BLaER1 (cell line): ENCODE measurements at regions not wholly inside any gene's neighbourhood (a gene's known extent, or its start where the extent isn't known, plus 50 kb on each side); places are given as distances from the start of the nearest gene placed in this dataset.

Experiments
- H3K27ac ChIP-seq: shearing (Covaris generic); formaldehyde crosslinking; 2 replicates; pipeline ENCODE4 v1.8.1; 2022
- H3K27me3 ChIP-seq: shearing (Covaris generic); formaldehyde crosslinking; 2 replicates; pipeline ENCODE4 v1.8.1; 2022
- H3K36me3 ChIP-seq: shearing (Covaris generic); formaldehyde crosslinking; 2 replicates; pipeline ENCODE4 v1.8.1; 2022
- H3K4me1 ChIP-seq: shearing (Covaris generic); formaldehyde crosslinking; 2 replicates; pipeline ENCODE4 v1.8.1; 2022
- H3K4me2 ChIP-seq: shearing (Covaris generic); formaldehyde crosslinking; 2 replicates; pipeline ENCODE4 v1.8.1; 2022
- H3K4me3 ChIP-seq: shearing (Covaris generic); formaldehyde crosslinking; 2 replicates; pipeline ENCODE4 v1.8.1; 2022
- H3K9ac ChIP-seq: shearing (Covaris generic); formaldehyde crosslinking; 2 replicates; pipeline ENCODE4 v1.8.1; 2022
- H3K9me3 ChIP-seq: shearing (Covaris generic); formaldehyde crosslinking; 2 replicates; pipeline ENCODE4 v1.8.1; 2022
- H4K20me1 ChIP-seq: shearing (Covaris generic); formaldehyde crosslinking; 2 replicates; pipeline ENCODE4 v1.8.1; 2022
- Cebpa-rat ChIP-seq: shearing (Covaris generic); IDR thresholded peaks from 2 replicates; pipeline ENCODE4 v1.8.1; 2022

DNA sequence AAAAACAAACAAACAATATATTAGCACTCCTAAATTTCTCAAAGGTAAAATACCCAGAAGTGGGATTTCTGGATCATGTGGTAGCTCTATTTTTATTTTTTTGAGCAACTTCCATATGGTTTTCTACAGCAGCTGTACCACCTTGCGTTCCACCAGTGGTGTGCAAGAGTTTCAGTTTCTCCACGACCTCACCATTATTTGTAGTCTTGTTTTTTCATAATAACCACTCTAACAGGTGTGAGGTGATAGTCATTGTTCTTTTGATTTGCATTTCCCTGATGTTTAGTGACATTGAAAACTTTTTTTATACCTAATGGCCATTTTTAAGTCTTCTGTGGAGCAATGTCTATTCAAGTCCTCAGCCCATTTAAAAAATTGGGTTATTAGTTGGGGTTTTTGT, 127.3 kb upstream of the SLC38A2 start:
- Histone ChIP-seq H3K4me1 (no peaks in the 10 kb centered on the region), H3K4me2 (no peak overlapping the region), H3K4me3 (no peak overlapping the region), H3K27me3 (no peaks in the 10 kb centered on the region), H3K27ac (no peak overlapping the region), H3K9ac (no peak overlapping the region), H3K36me3 (no peaks in the 10 kb centered on the region), H4K20me1 (no peaks in the 10 kb centered on the region), H3K9me3 (peaks cover 15% of the 10 kb centered on the region)
- TF ChIP-seq Cebpa-rat, result no peak

DNA sequence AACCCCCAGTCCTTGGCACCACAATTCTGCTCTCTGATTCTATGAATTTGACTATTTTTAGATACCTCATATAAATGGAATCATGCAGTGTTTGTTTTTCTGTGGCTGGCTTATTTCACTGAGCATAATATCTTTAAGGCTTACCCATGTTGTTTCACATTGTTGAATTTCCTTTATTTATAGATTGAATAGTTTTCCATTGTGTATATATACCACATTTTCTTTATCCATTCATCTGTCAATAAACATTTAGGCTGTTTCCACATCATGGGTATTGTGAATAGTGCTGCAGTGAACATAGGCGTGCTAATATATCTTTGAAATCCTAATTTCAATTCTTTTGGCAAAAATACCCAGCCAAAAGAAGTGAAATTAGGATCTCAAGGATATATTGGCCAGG, 126.7 kb upstream of the SLC38A2 start:
- no peak for TF ChIP-seq Cebpa-rat
- Histone ChIP-seq H3K4me3 (no peak overlapping the region), H3K4me2 (no peak overlapping the region), H3K27ac (no peak overlapping the region), H3K9me3 (peaks cover 15% of the 10 kb centered on the region), H3K36me3 (no peaks in the 10 kb centered on the region), H3K9ac (no peak overlapping the region), H3K4me1 (no peaks in the 10 kb centered on the region), H3K27me3 (no peaks in the 10 kb centered on the region), H4K20me1 (no peaks in the 10 kb centered on the region)

DNA sequence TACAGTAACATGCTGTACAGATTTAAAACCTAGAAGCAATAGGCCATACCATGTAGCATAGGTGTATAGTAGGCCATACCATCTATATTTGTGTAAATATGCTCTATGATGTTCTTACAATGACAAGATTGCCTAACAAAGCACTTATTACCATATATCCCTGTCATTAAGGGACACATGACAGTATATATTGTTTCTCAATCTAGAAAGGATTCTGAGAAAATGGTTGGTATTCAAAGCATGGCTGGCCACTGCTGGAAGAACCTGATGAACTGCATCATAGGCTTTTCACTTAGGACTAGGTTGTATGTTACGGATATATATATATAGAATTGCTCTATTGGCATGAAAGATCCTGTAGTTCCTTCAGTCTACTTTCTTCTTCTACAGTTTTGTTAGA, 125.2 kb upstream of the SLC38A2 start:
- H3K27ac ChIP-seq, result no peak overlapping the region
- H3K4me1 ChIP-seq, result no peaks in the 10 kb centered on the region
- H3K4me3 ChIP-seq, result no peak overlapping the region
- H3K27me3 ChIP-seq, result no peaks in the 10 kb centered on the region
- no peak for TF ChIP-seq Cebpa-rat
- H3K36me3 ChIP-seq, result no peaks in the 10 kb centered on the region
- H3K9ac ChIP-seq, result no peak overlapping the region
- peaks cover 15% of the 10 kb centered on the region for H3K9me3 ChIP-seq
- no peaks in the 10 kb centered on the region for H4K20me1 ChIP-seq
- H3K4me2 ChIP-seq, result no peak overlapping the region

DNA sequence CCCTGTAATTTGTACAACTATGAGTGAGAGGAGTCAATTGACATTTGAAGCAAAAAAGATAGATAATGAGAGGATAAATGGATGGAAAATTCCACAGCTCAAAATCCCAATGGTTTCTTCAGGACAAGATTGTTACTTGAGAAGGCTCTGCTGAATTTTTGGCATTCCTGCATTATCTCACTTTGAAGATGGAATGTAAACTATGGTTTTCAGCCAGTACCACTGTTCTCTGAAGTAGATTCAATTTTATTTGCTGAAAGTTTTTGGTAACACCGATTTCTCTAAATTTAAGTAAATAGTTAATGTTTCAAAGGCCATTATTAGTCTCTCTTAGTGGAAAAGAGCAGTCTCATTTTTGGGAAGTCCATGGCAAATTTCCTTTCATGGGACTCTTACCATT, 121.9 kb upstream of the SLC38A2 start:
- no peak for TF ChIP-seq Cebpa-rat
- no peaks in the 10 kb centered on the region for H3K36me3 ChIP-seq
- no peak overlapping the region for H3K4me2 ChIP-seq
- H3K4me1 ChIP-seq, result no peaks in the 10 kb centered on the region
- H3K4me3 ChIP-seq, result no peak overlapping the region
- no peaks in the 10 kb centered on the region for H4K20me1 ChIP-seq
- H3K9ac ChIP-seq, result no peak overlapping the region
- no peaks in the 10 kb centered on the region; the same call in 1 of the 2 replicates for H3K9me3 ChIP-seq
- no peak overlapping the region for H3K27ac ChIP-seq
- H3K27me3 ChIP-seq, result no peaks in the 10 kb centered on the region

DNA sequence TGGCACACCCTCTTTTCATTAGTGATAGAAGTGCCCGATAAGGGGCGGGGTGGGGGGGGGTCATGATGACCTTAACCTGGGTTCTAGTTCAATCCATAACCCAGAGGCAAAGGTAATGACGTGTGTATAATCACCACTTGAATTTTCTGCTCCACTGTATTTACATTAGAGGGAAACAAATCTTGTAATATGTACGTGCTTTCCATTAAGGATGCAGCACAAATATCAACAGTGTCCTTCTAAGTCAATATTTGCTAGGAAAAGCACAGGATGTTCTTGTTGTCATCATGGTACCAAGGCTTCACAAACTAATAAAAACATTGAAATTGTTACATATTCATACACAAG, 121.2 kb upstream of the SLC38A2 start:
- Histone ChIP-seq H3K27me3 (no peaks in the 10 kb centered on the region), H3K4me1 (no peaks in the 10 kb centered on the region), H3K9ac (no peak overlapping the region), H3K4me3 (no peak overlapping the region), H3K9me3 (no peaks in the 10 kb centered on the region), H3K4me2 (no peak overlapping the region), H3K36me3 (no peaks in the 10 kb centered on the region), H4K20me1 (no peaks in the 10 kb centered on the region), H3K27ac (no peak overlapping the region)
- TF ChIP-seq Cebpa-rat, result no peak

DNA sequence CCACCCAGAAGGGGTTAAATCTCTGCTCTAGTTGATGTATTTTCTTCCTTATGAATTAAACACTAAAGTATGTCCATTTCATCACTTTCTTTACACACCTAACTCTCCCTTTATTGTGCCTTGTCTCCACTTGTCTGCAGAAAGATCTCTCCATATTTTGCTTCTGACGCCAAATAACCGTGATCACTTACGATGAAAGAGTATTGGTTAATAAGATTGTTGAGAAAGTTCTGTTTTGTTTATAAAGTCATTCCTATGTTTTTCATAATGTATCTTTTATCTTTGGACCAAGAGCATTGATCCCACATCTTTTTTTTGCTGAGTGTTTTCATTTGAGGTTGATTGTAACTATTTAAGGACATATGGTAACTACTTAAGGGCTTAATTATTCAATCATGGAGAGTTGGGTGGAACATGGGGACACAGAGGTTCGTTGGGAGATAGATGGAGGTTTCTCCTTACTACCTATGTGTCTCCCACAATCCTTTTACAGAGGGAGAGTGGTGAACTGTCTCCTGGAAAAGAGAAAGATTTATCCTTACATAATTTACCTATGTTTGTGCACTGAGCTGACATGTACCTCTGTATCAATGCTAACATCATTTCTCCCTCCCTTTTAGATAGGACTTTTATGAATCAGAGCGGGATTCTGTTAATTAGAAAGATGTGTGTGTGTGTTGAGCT, 120.7 kb upstream of the SLC38A2 start:
- peaks cover 4% of the 10 kb centered on the region for H3K4me1 ChIP-seq
- TF ChIP-seq Cebpa-rat, result no peak
- no peaks in the 10 kb centered on the region for H3K27me3 ChIP-seq
- H3K4me3 ChIP-seq, result no peak overlapping the region
- no peaks in the 10 kb centered on the region for H4K20me1 ChIP-seq
- H3K4me2 ChIP-seq, result no peak overlapping the region
- H3K36me3 ChIP-seq, result no peaks in the 10 kb centered on the region
- no peak overlapping the region for H3K27ac ChIP-seq
- no peak overlapping the region for H3K9ac ChIP-seq
- H3K9me3 ChIP-seq, result no peaks in the 10 kb centered on the region

DNA sequence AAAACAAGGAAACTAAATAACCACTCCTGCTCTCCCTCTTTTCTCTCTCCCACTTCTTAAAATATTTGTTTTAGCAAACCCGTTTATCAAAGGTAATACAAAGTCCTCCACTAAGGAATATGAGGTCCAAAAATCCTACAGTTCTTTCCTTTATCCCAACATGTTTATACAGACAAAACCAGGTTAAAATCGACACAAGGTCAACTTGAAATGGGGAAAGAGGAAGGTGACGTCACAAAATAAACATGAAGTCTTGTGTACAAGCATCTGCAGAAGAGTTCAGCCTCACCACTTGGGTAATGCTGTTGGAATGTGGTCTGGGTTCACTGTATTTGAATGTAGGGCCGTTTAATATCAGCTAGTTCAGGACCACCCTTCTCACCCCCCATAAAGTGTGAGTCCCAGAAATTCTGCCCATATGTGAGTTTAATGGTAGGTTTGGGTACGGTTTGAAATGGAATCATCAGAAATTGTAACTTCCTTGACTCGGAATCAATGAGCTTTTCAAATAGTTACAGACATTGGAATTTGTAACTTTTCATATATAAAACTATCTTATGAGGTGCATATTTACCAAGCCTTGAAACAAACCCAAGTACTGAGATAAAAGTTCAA, 120.0 kb upstream of the SLC38A2 start:
- H3K4me1 ChIP-seq, result peaks cover 11% of the 10 kb centered on the region
- H3K27me3 ChIP-seq, result no peaks in the 10 kb centered on the region
- H3K4me3 ChIP-seq, result no peak overlapping the region
- H3K4me2 ChIP-seq, result no peak overlapping the region
- no peaks in the 10 kb centered on the region for H3K9me3 ChIP-seq
- H3K27ac ChIP-seq, result no peak overlapping the region
- no peaks in the 10 kb centered on the region for H4K20me1 ChIP-seq
- no peak overlapping the region for H3K9ac ChIP-seq
- TF ChIP-seq Cebpa-rat, result no peak
- H3K36me3 ChIP-seq, result no peaks in the 10 kb centered on the region

DNA sequence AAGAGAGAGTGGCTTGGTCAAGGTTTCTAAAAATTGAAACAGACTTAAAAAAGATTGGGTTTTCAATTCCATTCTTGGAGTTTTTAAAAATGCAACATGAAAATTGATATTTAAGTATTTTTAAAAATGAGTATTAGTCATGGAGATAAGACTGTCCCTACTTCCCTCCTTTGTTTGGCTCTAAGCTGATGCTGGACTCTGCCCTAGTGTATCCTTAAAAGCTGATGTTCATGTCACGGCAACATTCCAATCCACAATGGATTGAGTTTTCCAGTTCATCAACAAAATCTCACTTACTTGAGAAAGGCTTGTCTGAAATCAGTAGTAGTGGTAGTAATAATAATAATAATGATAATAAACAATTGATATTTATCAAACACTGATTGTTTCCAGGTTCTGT, 119.0 kb upstream of the SLC38A2 start:
- H3K36me3 ChIP-seq, result no peaks in the 10 kb centered on the region
- no peak overlapping the region for H3K4me2 ChIP-seq
- H3K9me3 ChIP-seq, result no peaks in the 10 kb centered on the region
- no peaks in the 10 kb centered on the region for H4K20me1 ChIP-seq
- no peak overlapping the region for H3K9ac ChIP-seq
- H3K27ac ChIP-seq, result no peak overlapping the region
- no peak for TF ChIP-seq Cebpa-rat
- H3K4me1 ChIP-seq, result peaks cover 21% of the 10 kb centered on the region
- no peak overlapping the region for H3K4me3 ChIP-seq
- H3K27me3 ChIP-seq, result no peaks in the 10 kb centered on the region

DNA sequence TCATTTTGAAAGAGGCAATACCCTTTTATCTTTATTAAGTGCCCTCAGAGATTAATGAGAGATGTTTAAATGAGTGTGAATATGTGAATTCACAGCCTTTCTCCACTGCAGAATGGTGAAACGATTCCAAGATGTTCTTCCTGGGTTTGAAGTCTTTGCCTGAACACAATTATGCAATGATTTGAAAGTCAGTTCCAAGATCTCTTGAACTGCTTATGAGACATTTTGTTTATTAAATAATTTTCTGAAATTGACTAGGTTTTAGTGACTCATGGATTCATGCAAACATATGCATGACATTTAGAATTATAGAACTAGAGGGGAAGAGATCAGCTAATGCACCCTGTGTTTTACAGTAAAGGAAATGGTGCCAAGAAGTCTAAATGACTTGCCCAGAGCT, 118.1 kb upstream of the SLC38A2 start:
- H3K36me3 ChIP-seq, result no peaks in the 10 kb centered on the region
- no peak overlapping the region for H3K4me2 ChIP-seq
- no peak overlapping the region for H3K4me3 ChIP-seq
- H3K9me3 ChIP-seq, result no peaks in the 10 kb centered on the region
- no peaks in the 10 kb centered on the region for H3K27me3 ChIP-seq
- no peak overlapping the region for H3K9ac ChIP-seq
- no peak for TF ChIP-seq Cebpa-rat
- H3K4me1 ChIP-seq, result peaks cover 24% of the 10 kb centered on the region
- no peaks in the 10 kb centered on the region for H4K20me1 ChIP-seq
- H3K27ac ChIP-seq, result no peak overlapping the region

DNA sequence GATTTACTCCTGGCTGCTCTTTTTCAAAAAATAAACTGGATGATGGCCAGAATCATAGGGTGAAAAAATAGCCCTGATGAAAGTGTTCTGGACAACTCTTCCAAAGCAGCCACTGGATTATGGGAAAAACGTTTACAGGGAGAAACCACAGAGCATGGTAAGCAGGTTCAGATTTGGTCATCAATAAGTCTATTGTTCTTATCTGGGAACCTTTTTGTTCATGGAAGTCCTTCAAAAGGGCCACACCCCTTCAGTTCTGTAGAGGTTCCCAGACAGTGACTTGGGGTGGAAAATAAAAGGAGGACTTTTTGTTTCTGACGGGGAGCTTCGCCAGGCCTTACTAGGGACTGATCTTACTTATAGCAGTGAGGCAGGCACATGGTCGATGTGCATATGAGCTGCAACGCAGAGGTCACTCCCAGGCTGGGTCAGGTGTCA, 117.4 kb upstream of the SLC38A2 start:
- TF ChIP-seq Cebpa-rat, result no peak
- Histone ChIP-seq H3K36me3 (no peaks in the 10 kb centered on the region), H3K9me3 (no peaks in the 10 kb centered on the region), H4K20me1 (no peaks in the 10 kb centered on the region), H3K4me1 (peaks cover 24% of the 10 kb centered on the region), H3K4me2 (no peak overlapping the region), H3K27me3 (no peaks in the 10 kb centered on the region), H3K4me3 (no peak overlapping the region), H3K9ac (no peak overlapping the region), H3K27ac (no peak overlapping the region)
